ENCODE measurements at regions not wholly inside any gene's neighbourhood (a gene's known extent, or its start where the extent isn't known, plus 50 kb on each side); places are given as distances from the start of the nearest gene placed in this dataset.

DNA sequence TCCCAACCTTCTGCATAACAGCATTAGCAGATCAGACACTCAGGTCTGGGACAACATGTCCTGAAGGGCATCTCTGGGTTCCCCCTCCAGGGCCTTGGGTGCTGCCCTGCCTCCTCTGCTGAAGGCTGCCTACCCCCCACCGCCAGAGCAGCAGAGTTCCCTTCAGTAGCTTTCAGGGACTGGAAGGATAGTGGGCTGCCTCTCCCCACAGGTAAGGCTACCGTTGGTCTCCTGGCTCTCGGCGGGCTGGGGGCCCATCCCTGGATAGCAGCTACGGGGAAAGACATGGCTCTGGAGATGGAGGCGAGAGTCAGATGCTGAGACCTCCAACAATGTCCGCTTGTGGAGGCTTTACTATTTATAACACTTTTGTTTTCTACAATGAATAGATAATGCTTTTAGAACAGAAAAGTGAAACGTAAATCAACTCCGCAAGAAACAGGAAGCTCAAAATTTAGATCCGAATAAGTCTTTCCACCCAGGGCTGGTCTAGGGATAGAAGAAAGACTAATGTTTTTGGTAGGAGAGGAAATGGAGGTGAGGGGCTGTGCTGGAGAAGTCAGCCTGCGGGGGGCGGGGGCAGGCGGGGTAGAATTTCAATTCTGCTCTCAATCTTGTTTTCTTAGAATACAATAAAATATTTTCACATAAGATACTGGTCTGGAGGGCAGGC lies 58.4 kb downstream of the ARL4C start:
- no peak for DNase-seq (ENCODE audit: low read depth)

GRCh38 chr2:234437642-234438304 lies 59.1 kb downstream of the ARL4C start:
- DNase-seq (ENCODE audit: low read depth) = no peak

DNA sequence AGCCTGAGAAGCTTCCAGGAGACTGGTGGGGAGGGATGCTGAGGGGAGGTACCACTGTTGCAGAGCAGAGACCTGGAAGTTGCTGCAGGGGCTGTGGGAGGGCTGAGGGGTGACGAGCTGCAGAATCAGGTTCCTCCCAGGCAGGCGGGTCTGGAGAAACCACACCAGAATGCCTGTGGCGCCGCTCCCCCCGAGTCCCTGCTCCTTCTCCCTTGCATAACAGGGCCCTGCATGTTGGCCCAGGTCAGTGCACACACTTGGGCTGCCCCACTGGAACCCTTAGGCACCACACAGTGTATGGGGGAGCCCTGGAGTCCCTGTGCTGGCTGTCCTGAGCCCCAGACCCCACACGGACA lies 60.4 kb downstream of the ARL4C start:
- no peak for DNase-seq (ENCODE audit: low read depth)

- no peak for DNase-seq (ENCODE audit: low read depth)
Observed at GRCh38 chr2:234435836-234436481, 60.9 kb downstream of the ARL4C start.

DNA sequence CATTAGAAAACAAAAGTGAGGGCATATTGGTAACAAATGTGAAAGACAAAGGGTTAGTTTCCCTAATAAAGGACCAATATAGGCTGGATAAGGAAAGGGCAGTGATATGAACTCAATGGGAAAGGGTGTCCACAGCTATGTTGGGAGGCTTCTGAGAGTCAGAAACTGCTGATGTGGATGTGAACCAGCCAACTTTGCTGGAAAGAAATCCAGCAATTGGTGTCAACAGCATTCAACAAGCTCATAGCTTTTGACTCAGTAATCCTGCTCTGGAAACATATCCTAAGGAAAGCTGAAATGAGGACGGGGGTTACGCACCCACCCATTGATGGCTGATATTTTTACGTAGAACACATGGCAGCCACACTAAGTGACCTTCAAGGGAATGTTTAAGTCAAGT lies 63.7 kb downstream of the ARL4C start:
- no peak for DNase-seq (ENCODE audit: low read depth)

- no peak for DNase-seq (ENCODE audit: low read depth)
Observed at GRCh38 chr2:234430871-234431270, 66.0 kb downstream of the ARL4C start.

GRCh38 chr2:234429265-234429664 lies 67.6 kb downstream of the ARL4C start:
- DNase-seq (ENCODE audit: low read depth) = no peak

- DNase-seq (ENCODE audit: low read depth) = no peak
Observed at GRCh38 chr2:234427081-234428061, 69.5 kb downstream of the ARL4C start.

DNA sequence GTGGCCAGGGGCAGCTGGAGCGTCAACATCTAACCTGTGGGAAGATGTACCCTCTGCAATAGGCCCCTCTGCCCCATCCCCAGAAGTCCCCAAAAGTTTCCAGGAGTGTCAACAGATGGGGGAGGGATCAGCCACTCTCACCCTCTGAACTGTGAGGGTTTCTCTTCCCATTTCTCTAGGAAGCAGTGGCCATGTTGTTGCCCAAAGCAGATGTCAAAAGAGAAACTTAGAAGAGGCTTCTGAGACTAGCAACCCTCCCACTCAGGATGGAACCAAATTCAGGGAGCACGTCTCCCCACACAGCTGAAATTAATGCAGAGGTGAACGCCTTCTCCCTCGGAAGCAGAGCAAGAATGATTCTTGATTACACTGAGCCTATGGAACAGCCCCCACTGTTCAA lies 70.3 kb downstream of the ARL4C start:
- DNase-seq (ENCODE audit: low read depth) = no peak

GRCh38 chr2:234425639-234426603 lies 71.0 kb downstream of the ARL4C start:
- no peak for DNase-seq (ENCODE audit: low read depth)

DNA sequence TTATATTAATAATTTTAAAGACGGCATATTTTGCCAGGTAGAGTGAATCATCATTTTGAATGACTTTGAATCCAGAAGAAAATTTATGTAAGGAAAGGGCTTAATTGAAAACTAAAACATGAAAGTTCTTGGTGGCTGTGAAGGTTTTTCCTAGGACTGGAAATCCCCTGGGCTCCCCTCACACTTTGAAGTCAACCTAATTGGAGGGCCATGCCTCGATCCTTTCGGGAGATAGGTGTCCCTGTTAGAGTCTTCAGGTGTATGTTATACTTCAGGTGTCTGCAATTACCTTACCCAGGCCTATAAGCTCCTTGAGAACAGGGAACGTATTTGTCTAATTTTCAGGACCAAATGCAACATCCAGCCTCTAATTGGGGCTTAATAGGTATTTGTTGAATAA lies 73.0 kb downstream of the ARL4C start:
- no peak for DNase-seq (ENCODE audit: low read depth)

GRCh38 chr2:234422981-234423431 lies 73.9 kb downstream of the ARL4C start:
- no peak for DNase-seq (ENCODE audit: low read depth)

- no peak for DNase-seq (ENCODE audit: low read depth)
Observed at GRCh38 chr2:234422273-234422732, 74.6 kb downstream of the ARL4C start.

DNA sequence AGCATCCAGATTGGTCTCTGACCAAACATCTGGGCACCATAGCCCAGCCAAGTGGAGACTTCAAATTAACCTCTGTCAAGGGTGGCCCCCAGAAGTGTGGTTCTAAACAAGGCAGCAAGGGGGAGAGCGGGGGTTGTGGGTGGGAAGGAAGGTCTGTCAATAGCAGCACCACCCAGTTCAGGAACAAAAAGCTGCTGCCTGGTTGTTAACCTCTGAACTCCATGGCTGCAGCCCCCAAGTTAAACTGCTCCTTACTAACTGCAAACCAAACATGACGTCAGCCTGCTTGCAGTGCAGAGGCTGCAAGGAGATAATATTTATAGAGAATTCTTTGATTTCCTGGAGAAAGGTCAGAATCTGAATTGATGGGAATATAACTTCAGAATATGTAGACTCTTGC lies 76.5 kb downstream of the ARL4C start:
- no peak for DNase-seq (ENCODE audit: low read depth)

- no peak for DNase-seq (ENCODE audit: low read depth)
Observed at GRCh38 chr2:234419726-234420125, 77.2 kb downstream of the ARL4C start.

GRCh38 chr2:234415706-234416105 lies 81.2 kb downstream of the ARL4C start:
- DNase-seq (ENCODE audit: low read depth) = no peak

DNA sequence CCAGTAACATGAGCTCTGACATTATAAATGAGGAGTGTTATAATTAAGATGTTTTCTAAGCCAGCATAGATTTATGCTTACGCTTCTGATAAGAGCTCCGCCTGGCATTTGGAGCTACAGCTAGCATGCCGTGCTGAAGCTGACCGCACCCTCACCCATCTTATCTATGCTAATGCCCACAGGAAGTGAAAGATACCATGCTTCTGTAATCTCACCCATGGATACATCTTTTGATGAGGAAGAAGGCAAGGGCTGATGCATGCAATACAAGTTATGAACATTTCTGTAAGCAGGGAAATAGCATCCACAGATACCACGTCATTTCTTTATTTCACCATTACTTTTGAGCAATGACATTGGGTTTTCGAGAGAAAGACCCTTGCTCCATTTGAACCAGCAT lies 82.3 kb downstream of the ARL4C start:
- DNase-seq (ENCODE audit: low read depth) = no peak

DNA sequence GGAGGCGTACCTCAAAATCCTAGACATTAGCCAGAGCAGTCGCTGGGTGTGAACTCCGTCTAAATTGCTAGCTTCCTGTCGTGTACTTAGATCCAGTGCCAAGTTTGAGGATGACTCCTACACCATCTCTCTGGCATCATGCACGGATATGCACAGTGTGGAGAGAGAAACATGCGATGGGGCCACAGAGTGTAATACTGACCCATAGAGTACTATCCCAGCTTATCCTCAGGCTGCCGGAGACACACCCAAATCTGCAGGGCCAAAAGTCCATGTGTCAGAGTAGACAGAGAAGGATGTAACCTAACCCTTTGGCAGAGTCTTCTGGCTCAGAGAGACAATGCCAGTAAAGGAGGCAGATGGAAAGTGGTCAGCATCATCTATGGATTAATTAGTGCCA lies 84.2 kb downstream of the ARL4C start:
- no peak for DNase-seq (ENCODE audit: low read depth)

- no peak for DNase-seq (ENCODE audit: low read depth)
Observed at GRCh38 chr2:234411793-234412192, 85.1 kb downstream of the ARL4C start.

DNA sequence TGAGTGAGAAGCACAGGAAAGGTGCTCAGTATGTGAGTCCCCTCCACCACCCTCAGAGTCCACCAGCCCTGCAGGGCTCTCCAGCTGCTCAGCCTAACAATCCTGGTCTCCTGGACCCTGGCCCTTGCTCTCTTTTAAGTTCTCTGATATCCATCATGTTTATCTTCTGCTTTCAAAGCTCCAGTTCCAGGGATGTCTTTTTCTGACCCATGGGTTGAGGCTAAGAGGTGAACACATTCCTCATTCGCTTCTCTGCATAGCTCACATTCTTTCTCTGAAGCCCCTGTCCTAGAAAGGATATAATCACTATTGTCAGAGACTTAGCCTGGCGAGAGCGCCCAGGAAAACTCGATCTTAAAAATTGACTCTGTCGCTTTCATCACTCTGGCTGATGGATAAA lies 86.4 kb downstream of the ARL4C start:
- no peak for DNase-seq (ENCODE audit: low read depth)

DNA sequence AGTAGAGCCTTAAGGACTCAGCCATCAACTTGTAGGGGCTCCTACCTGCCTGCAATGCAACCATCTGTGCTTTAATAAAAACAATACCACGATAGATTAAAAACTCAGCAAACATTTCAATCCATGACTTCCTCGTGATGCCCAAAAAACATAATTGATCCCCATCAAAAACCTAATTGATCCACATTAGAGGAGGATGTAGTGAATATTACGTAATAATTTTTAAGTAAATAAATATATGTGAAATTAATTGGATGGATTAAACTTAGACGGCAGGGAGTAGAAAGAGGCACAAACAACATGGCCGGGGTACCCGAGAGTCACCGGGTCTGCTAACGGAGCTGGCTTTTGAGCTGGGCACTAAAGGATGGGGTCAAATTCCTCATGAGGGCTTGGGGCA lies 87.3 kb downstream of the ARL4C start:
- DNase-seq (ENCODE audit: low read depth) = no peak
